NT2/D1 (cell line): ENCODE measurements at regions not wholly inside any gene's neighbourhood (a gene's known extent, or its start where the extent isn't known, plus 50 kb on each side); places are given as distances from the start of the nearest gene placed in this dataset.

Experiments
- DNase-seq: peaks from one replicate; pipeline ENCODE4 v3.0.0-alpha.2; 2011; ENCODE audit warnings: low read depth, low spot score
- H3K27me3 ChIP-seq: 2 replicates; pipeline ENCODE4 v1.6.0; 2011; ENCODE audit warnings: mild to moderate bottlenecking; ENCODE audit not compliant: insufficient read length, insufficient read depth
- H3K36me3 ChIP-seq: 2 replicates; pipeline ENCODE4 v1.6.1; 2011; ENCODE audit warnings: mild to moderate bottlenecking, low read length, mixed read lengths; ENCODE audit not compliant: insufficient read depth, insufficient read length
- H3K4me1 ChIP-seq: 2 replicates; pipeline ENCODE4 v1.5.1; 2011; ENCODE audit not compliant: insufficient read depth, insufficient read length
- H3K4me3 ChIP-seq: 2 replicates; pipeline ENCODE4 v1.5.1; 2011; ENCODE audit warnings: low read depth; ENCODE audit not compliant: insufficient read length
- H3K9ac ChIP-seq: 2 replicates; pipeline ENCODE4 v1.6.0; 2011; ENCODE audit warnings: low read depth; ENCODE audit not compliant: insufficient read length
- H3K9me3 ChIP-seq: 2 replicates; pipeline ENCODE4 v1.5.1; 2011; ENCODE audit warnings: mild to moderate bottlenecking, low read length; ENCODE audit not compliant: insufficient read depth
- SUZ12 ChIP-seq: IDR thresholded peaks from 2 replicates; pipeline ENCODE4 v1.6.1; 2011; ENCODE audit not compliant: insufficient read length, insufficient read depth; ENCODE audit errors: extremely low read depth
- YY1 ChIP-seq: IDR thresholded peaks from 2 replicates; pipeline ENCODE4 v1.6.1; 2011; ENCODE audit not compliant: insufficient read length, insufficient read depth
- ZNF274 ChIP-seq: IDR thresholded peaks from 2 replicates; pipeline ENCODE4 v1.6.1; 2011; ENCODE audit warnings: mild to moderate bottlenecking, low read depth, low read length

DNA sequence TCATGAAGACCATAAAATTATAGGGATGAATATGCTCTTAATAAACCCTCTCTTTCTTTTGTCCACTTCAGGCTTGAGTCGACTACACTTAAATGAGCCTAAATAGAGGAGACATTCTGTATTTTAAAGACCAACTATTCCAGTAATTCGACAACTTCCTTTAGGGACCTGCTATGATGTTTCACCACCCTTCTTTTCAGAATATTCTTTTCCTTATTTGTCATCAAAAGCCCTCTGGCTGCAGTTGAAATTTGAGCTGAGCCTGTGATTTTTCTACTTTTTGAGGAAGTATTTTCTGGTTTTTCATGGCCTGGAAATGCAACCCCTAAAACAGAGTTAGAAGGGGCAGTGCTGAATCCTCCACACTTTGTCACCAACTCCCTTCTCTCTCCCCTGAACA lies 287.0 kb downstream of the EPHA4 start:
- DNase-seq: no peak
- no peaks in the 10 kb centered on the region; the same call in 1 of the 2 replicates for H3K9me3 ChIP-seq
- no peak overlapping the region for H3K4me3 ChIP-seq
- no peaks in the 10 kb centered on the region for H3K27me3 ChIP-seq
- H3K4me1 ChIP-seq: no peaks in the 10 kb centered on the region
- H3K9ac ChIP-seq: no peak overlapping the region
- H3K36me3 ChIP-seq: no peaks in the 10 kb centered on the region
- TF ChIP-seq ZNF274 (no peak), SUZ12 (no peak), YY1 (no peak)

DNA sequence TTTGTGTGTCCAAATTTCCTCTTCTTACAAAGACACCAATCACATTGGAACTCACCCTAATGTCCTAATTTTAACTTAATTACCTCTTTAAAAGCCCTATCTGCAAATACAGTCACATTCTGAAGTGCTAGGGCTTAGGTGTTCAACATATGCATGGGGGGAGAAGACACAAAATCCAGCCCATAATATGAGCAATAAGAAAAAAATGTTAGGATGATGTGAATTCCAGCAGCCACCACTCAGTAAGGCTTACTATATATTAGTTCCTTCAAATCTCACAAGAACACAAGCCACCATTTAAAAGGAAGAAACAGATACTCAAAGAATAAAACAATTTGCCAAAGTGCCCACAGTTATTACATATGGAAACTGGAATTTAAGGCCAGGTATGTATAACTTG lies 285.7 kb downstream of the EPHA4 start:
- no peak overlapping the region for H3K9ac ChIP-seq
- H3K27me3 ChIP-seq: no peaks in the 10 kb centered on the region
- no peak overlapping the region for H3K4me3 ChIP-seq
- DNase-seq: no peak
- H3K4me1 ChIP-seq: no peaks in the 10 kb centered on the region
- TF ChIP-seq SUZ12 (no peak), ZNF274 (no peak), YY1 (no peak)
- no peaks in the 10 kb centered on the region for H3K36me3 ChIP-seq
- no peaks in the 10 kb centered on the region; the same call in 1 of the 2 replicates for H3K9me3 ChIP-seq

DNA sequence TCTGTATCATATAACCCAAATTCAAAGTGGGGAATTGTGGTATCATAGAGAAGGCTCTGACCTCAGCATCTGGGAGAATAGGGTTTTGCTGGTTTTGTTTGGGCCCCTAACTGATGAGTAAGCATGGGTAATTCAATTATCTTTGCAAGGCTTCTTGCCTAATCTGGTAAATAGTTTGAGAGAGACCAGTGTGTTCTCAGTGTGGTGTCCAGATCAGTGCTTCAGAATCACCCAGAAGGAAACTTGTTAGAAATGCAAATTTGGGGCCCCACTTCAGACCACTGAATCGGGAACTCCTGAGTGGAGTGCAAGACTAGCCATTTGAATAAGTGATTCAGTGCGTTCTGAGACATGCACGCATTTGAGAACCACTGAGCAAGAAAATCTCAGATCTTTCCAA lies 282.7 kb downstream of the EPHA4 start:
- Histone ChIP-seq H3K27me3 (no peaks in the 10 kb centered on the region), H3K4me1 (no peaks in the 10 kb centered on the region), H3K9ac (no peak overlapping the region), H3K9me3 (no peaks in the 10 kb centered on the region; the same call in 1 of the 2 replicates), H3K4me3 (no peak overlapping the region), H3K36me3 (no peaks in the 10 kb centered on the region)
- TF ChIP-seq YY1 (no peak), ZNF274 (no peak), SUZ12 (no peak)
- DNase-seq: no peak

- Histone ChIP-seq H3K27me3 (no peaks in the 10 kb centered on the region), H3K4me3 (no peak overlapping the region), H3K9ac (no peak overlapping the region), H3K9me3 (no peaks in the 10 kb centered on the region; the same call in 1 of the 2 replicates), H3K36me3 (no peaks in the 10 kb centered on the region), H3K4me1 (no peaks in the 10 kb centered on the region)
- TF ChIP-seq YY1: no peak
- no peak for TF ChIP-seq SUZ12
- no peak for DNase-seq
These were observed 282.3 kb downstream of the EPHA4 start for GRCh38 chr2:221289846-221290245.

DNA sequence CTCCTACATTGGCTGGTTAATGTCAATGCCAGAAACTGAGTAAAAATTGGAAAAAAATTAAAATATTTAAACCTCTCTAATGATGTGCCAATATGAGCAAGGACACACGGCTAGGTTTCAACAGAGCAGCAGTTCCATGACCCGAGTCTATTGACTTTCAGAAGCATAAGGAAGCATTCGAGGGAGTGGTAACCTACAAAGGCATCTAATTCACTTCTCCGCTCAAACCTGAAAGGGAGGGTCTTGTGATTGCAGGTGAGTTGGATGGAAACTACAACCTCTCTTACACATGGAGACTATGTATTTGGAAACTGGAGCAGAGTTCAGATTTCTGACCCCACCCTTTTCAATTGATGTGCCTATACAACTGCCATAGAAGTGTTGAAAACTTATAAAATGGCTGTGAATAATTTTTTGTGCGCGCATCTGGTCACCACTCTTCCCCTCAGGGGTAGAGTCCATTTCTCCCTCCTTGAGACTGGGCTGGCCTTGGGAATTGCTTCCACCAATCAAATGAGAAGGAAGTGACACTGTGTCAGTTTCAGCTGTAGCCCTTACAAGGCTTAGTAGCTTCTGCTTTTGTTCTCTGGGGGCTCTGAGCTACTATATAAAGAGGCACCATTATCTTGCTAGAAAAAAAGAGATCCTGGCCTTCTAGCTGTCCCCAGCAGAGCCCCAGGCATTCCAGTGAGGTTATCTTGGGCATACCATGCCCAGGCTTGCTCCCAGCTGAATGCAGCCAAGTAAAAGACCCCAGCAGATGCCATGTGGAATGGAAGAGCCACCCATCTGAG lies 278.0 kb downstream of the EPHA4 start:
- Histone ChIP-seq H3K9ac (no peak overlapping the region), H3K36me3 (no peaks in the 10 kb centered on the region), H3K4me1 (no peaks in the 10 kb centered on the region), H3K4me3 (no peak overlapping the region), H3K27me3 (no peaks in the 10 kb centered on the region), H3K9me3 (no peaks in the 10 kb centered on the region)
- TF ChIP-seq SUZ12 (no peak), YY1 (no peak), ZNF274 (no peak)
- DNase-seq: no peak

DNA sequence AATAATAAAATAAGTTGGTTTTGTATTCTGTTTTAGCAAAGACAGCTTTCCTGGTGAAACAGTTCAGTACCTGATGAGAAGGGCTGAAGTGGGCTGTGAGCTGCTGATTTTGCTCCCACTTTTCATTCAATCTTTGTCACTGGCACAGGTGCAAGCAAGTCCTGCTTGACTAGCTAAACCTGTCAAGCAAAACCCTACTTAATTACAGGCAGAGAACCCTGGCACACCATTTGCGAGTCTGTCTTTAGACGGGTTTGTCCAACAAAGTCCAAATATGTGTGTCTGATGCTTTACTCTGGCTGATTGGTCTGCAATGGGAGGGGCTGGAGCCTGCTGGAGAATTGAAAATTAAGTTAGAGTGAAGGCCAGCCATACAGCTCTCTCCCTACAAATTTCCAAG lies 267.2 kb downstream of the EPHA4 start:
- Histone ChIP-seq H3K9me3 (no peaks in the 10 kb centered on the region), H3K27me3 (no peaks in the 10 kb centered on the region), H3K4me1 (no peaks in the 10 kb centered on the region), H3K36me3 (no peaks in the 10 kb centered on the region), H3K9ac (no peak overlapping the region), H3K4me3 (no peak overlapping the region)
- DNase-seq: no peak
- TF ChIP-seq ZNF274 (no peak), YY1 (no peak), SUZ12 (no peak)

GRCh38 chr2:221308507-221309066 lies 263.5 kb downstream of the EPHA4 start:
- DNase-seq: no peak
- no peaks in the 10 kb centered on the region for H3K27me3 ChIP-seq
- no peaks in the 10 kb centered on the region for H3K36me3 ChIP-seq
- TF ChIP-seq YY1 (no peak), ZNF274 (no peak), SUZ12 (no peak)
- no peak overlapping the region for H3K9ac ChIP-seq
- H3K4me3 ChIP-seq: no peak overlapping the region
- peaks cover 5% of the 10 kb centered on the region for H3K4me1 ChIP-seq
- no peaks in the 10 kb centered on the region for H3K9me3 ChIP-seq
